ENCODE measurements at regions not wholly inside any gene's neighbourhood (a gene's known extent, or its start where the extent isn't known, plus 50 kb on each side); places are given as distances from the start of the nearest gene placed in this dataset.
"Not testable (repeated sequence)": the region's sequence is repeated elsewhere in the genome, so short reads cannot be mapped to it uniquely, and the experiment has no call there.

- TF ChIP-seq CTCF (IDR thresholded peaks at IDR 0.05), result no peak
- DNase-seq (ENCODE audit: low spot score) (no peak), ATAC-seq (ENCODE audit: low FRiP score) (no peak)
Measured at GRCh38 chr12:33222357-33222756, 217.3 kb downstream of the SYT10 start.

- no peak for TF ChIP-seq CTCF (IDR thresholded peaks at IDR 0.05)
- no peak for DNase-seq (ENCODE audit: low spot score)
- ATAC-seq (ENCODE audit: low FRiP score), result no peak
Measured at GRCh38 chr12:33205981-33206380, 233.6 kb downstream of the SYT10 start.

- not testable (repeated sequence) for DNase-seq (ENCODE audit: low spot score); ATAC-seq (ENCODE audit: low FRiP score)
Measured at GRCh38 chr12:33194389-33194788, 245.2 kb downstream of the SYT10 start.

GRCh38 chr12:33192226-33192625 is 247.4 kb downstream of the SYT10 start:
- no peak for DNase-seq (ENCODE audit: low spot score)
- no peak for ATAC-seq (ENCODE audit: low FRiP score)
- no peak for TF ChIP-seq CTCF (IDR thresholded peaks at IDR 0.05)

GRCh38 chr12:33187409-33187808 is 252.2 kb downstream of the SYT10 start:
- TF ChIP-seq CTCF (IDR thresholded peaks at IDR 0.05), result no peak
- no peak for ATAC-seq (ENCODE audit: low FRiP score)
- no peak for DNase-seq (ENCODE audit: low spot score)

- no peak for ATAC-seq (ENCODE audit: low FRiP score)
- no peak for DNase-seq (ENCODE audit: low spot score)
- TF ChIP-seq CTCF (IDR thresholded peaks at IDR 0.05), result no peak
Measured at GRCh38 chr12:33184161-33184560, 255.5 kb downstream of the SYT10 start.

GRCh38 chr12:33182485-33182884 is 257.1 kb downstream of the SYT10 start:
- TF ChIP-seq CTCF (IDR thresholded peaks at IDR 0.05), result no peak
- ATAC-seq (ENCODE audit: low FRiP score) (no peak), DNase-seq (ENCODE audit: low spot score) (no peak)

GRCh38 chr12:33180918-33181317 is 258.7 kb downstream of the SYT10 start:
- TF ChIP-seq CTCF (IDR thresholded peaks at IDR 0.05), result no peak

GRCh38 chr12:33166260-33166659 is 269.7 kb upstream of the PKP2 start:
- ATAC-seq (ENCODE audit: low FRiP score); DNase-seq (ENCODE audit: low spot score): not testable (repeated sequence)

More at GRCh38 chr12:33180918-33181317, 258.7 kb downstream of the SYT10 start:
- ATAC-seq (ENCODE audit: low FRiP score) (no peak), DNase-seq (ENCODE audit: low spot score) (no peak)

Measured in omental fat pad (tissue), 3 donors.